WERI-Rb-1 (cell line): ENCODE measurements at regions not wholly inside any gene's neighbourhood (a gene's known extent, or its start where the extent isn't known, plus 50 kb on each side); places are given as distances from the start of the nearest gene placed in this dataset.

ENCODE experiments used
- DNase-seq: peaks from one replicate; pipeline ENCODE4 v3.0.0-alpha.2; 2020
- H3K27ac ChIP-seq: fragments of 250-450 bp; sonication (Bioruptor Pico); 2 replicates; pipeline ENCODE4 v1.5.1; 2020; ENCODE audit warnings: mild to moderate bottlenecking, moderate library complexity
- H3K27me3 ChIP-seq: fragments of 250-450 bp; sonication (Bioruptor Pico); 2 replicates; pipeline ENCODE4 v1.5.1; 2021; ENCODE audit warnings: mild to moderate bottlenecking, low read depth, moderate library complexity; ENCODE audit not compliant: insufficient read depth, severe bottlenecking
- H3K36me3 ChIP-seq: fragments of 250-450 bp; sonication (Bioruptor Pico); 2 replicates; pipeline ENCODE4 v1.5.1; 2020; ENCODE audit warnings: mild to moderate bottlenecking, moderate library complexity
- H3K4me3 ChIP-seq: 2 replicates; pipeline ENCODE4 v1.5.1; 2011; ENCODE audit warnings: low read depth, mild to moderate bottlenecking, control low read depth, low read length
- H3K9me3 ChIP-seq: fragments of 250-450 bp; sonication (Bioruptor Pico); 2 replicates; pipeline ENCODE4 v1.5.1; 2021; ENCODE audit warnings: mild to moderate bottlenecking, moderate library complexity; ENCODE audit not compliant: severe bottlenecking
- CTCF ChIP-seq: IDR thresholded peaks from 2 replicates; pipeline ENCODE4 v1.5.1; 2011; ENCODE audit warnings: low read depth, mild to moderate bottlenecking, control low read depth, inconsistent platforms, low read length

GRCh38 chr6:18746727-18747126 is 359.6 kb downstream of the RNF144B start:
- Histone ChIP-seq H3K27me3 (no peaks in the 10 kb centered on the region), H3K9me3 (no peaks in the 10 kb centered on the region), H3K36me3 (no peaks in the 10 kb centered on the region), H3K27ac (no peak overlapping the region), H3K4me3 (no peak overlapping the region)
- no peak for TF ChIP-seq CTCF
- no peak for DNase-seq

- H3K27me3 ChIP-seq = no peaks in the 10 kb centered on the region
Observed at GRCh38 chr6:18748314-18748713, 361.2 kb downstream of the RNF144B start.

GRCh38 chr6:18752278-18753068 is 365.3 kb downstream of the RNF144B start:
- Histone ChIP-seq H3K36me3 (no peaks in the 10 kb centered on the region), H3K4me3 (no peak overlapping the region), H3K9me3 (no peaks in the 10 kb centered on the region), H3K27ac (no peak overlapping the region), H3K27me3 (no peaks in the 10 kb centered on the region)
- DNase-seq = no peak
- TF ChIP-seq CTCF = no peak

More at GRCh38 chr6:18748314-18748713, 361.2 kb downstream of the RNF144B start:
- H3K9me3 ChIP-seq = no peaks in the 10 kb centered on the region
- TF ChIP-seq CTCF = no peak
- DNase-seq = no peak
- no peak overlapping the region for H3K27ac ChIP-seq
- H3K4me3 ChIP-seq = no peak overlapping the region
- H3K36me3 ChIP-seq = no peaks in the 10 kb centered on the region

GRCh38 chr6:18753076-18753475 is 365.9 kb downstream of the RNF144B start:
- DNase-seq = no peak
- Histone ChIP-seq H3K36me3 (no peaks in the 10 kb centered on the region), H3K9me3 (no peaks in the 10 kb centered on the region), H3K27ac (no peak overlapping the region), H3K27me3 (no peaks in the 10 kb centered on the region), H3K4me3 (no peak overlapping the region)
- no peak for TF ChIP-seq CTCF

GRCh38 chr6:18763086-18763485 is 375.9 kb downstream of the RNF144B start:
- no peaks in the 10 kb centered on the region for H3K27me3 ChIP-seq
- no peak for DNase-seq

More at GRCh38 chr6:18763086-18763485, 375.9 kb downstream of the RNF144B start:
- no peak for TF ChIP-seq CTCF
- Histone ChIP-seq H3K9me3 (no peaks in the 10 kb centered on the region), H3K36me3 (no peaks in the 10 kb centered on the region), H3K4me3 (no peak overlapping the region), H3K27ac (no peak overlapping the region)
